ENCODE measurements at regions not wholly inside any gene's neighbourhood (a gene's known extent, or its start where the extent isn't known, plus 50 kb on each side); places are given as distances from the start of the nearest gene placed in this dataset.
"Not testable (repeated sequence)": the region's sequence is repeated elsewhere in the genome, so short reads cannot be mapped to it uniquely, and the experiment has no call there.

DNA sequence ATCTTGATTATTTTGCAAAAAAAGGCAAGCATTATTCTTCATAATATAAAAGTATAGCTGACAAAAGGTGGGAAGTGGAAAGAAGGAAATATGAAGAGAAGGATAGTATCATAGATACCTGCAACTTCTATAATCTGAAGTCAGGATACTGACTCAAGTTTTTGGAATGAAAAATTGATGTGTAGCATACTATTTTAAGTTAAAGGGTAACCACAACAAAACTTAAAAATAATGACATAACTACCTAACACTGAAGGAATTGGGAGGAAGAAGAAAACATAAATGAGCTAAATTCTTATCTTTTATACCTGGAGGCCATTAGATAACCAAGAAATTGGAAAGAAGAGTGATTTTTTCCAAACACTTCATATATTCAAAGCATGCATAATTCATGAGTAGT is 51.8 kb upstream of the TLE1 start:
- DNase-seq: no peak

DNA sequence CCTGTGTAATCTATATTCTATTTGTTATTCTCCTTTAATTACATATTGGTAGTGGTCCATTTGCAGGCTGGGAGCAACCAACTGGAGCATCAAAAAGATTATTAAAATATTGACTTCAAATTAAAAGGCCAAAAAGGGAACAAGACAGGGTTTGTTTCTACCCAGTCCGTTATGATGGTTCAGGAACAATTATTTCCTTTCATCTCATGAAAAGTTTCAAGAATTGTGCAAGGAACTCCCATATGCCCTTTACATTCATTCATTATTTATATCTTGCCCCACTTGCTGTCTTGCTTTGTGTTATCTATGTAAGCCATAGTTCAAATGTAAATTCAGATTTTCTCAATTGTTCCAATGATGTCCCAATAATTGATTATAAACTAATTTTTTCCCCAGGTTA is 58.7 kb upstream of the TLE1 start:
- no peak for DNase-seq

DNA sequence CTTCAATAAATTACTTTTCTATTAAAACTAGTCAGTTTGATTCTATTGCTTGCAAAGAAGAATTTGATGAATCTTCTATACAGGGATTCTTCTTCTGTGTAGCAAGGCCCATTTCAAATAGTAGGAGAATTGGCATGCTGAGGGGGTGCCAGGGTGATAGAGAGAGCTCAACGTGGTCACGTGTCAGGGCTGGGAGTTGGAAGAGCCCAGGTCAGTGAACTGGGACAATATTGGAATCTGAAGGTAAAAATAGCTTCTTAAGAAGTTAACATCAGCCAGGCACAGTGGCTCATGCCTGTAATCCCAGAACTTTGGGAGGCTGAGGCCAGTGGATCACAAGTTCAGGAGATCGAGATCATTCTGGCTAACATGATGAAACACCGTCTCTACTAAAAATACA is 64.1 kb upstream of the TLE1 start:
- DNase-seq: no peak

DNA sequence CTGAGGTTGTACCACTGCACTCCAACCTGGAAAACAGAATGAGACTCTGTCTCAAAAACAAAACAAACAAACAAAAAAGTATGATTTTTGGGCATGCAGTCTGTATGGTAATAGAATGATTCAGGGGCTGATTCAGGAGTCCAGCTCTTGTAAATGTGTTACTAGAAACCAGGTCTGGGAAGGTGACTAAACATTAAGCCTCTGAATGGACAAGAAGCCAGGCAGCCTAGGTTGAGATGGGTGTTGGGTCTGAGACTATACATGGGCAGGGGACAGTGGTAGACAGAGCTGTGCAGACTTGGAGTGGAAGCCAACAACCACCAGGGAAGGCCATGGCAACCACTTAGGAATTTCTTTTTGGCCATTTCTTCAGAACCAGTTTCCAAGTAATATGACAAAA is 64.9 kb upstream of the TLE1 start:
- no peak for DNase-seq

DNA sequence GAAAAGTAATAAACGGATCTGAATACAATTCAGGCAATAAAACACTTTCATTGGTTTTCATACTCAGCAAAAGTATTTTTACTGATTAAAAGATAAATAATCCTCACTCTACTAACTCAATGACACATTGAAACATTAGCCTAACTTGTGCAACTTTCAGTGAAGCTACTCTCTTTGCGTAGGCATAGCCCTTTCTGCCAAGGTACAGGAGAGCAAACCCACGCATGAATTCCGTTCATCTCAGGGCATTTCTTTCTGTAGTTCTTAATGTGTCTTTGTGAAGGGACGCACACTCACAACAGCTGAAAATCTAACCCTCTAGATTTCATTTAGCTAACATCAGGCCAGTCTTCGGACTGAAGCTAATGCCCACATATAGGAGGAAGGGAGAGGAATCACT is 66.4 kb upstream of the TLE1 start:
- DNase-seq: no peak

DNA sequence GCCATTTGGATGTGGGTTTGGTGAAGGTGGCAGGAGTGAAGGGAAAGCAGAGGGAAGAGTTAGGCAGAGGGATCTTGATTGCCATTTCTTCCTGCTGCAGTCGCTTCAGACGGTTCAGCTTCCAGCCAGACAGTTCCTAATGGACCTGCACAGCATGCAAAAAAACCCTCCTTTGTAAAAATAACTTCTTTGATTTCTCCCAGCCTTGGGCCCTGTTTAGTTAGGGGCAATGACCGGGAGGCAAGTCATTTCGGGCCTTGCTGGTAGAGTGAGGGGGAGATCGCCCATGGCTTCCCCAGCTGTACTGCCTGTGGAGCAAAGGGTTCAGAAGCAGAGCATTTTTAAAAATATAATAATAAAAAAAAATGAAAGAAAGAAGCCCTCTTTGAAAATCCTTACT is 67.2 kb upstream of the TLE1 start:
- no peak for DNase-seq

DNA sequence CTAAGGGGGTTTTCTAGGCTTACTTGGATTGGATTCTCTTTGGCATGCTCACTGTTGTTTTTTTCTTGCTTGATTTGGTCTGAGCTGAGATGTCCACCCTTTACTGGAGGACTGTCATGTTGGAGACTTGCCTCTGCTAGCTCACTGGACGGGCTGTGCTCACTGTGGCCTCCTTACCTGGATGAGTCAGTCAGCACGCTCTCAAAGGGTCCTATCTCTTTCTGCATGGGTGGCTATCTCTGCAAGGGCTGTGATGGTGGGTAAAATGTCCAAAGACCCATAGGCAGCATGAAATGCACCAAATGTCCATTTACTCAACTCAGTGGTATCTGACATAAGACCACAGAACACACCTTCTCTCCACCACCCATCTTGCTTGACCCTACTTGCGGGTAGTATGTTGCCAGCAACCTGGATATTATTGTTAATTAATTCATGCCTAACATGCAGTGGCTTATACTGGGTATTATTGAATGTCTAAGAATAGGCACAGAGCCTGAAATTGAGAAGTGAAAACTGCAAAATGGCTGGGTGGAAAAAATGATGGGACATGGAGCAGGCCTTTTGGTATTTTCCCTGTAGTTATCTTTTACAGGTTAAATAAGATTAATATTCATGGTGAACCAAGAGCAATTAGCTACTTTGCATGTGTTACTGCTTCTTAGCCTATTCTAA is 68.9 kb upstream of the TLE1 start:
- DNase-seq: no peak

DNA sequence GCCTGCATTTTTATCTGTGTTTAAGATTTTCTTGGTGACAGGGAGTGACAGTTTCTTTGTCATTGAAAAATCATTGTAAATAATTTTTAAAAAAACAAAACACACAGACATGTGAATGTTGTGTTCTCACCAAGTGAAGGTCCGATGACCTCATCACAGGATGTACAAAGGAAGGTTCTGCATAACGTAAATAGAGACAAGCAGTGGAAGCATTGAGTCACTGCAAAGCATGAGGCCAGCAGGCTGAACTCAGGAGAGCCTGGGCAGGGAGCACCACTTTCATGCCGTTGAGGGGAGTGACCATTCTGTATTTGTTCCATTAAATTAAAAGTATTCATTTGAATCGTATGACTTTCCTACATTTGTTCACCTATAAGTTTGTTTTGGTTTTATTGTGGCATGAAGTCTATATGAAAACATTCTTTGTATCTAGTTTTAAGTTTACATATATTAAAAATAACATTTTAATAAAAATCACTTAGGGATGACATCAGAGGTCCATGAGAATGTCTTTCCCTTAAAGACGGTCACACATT is 70.4 kb upstream of the TLE1 start:
- no peak for DNase-seq

DNA sequence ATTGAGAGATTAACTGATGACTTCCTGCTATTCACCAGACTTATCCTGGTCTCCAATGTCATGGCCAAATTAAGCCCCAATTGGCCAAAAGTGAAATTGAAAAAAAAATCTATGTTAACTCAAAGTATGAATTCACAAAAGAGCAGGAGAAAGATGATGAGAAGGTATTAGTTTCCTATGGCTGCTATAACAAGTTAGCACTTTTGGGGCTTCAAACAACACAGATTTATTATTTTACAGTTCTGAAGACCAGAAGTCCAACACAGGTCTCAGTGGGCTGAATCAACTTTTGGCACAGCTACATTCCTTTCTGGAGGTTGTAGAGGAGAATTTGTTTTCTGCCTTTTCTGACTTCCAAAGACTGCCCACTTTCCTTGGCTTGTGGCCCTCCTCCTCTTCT is 78.6 kb upstream of the TLE1 start:
- DNase-seq: no peak

DNA sequence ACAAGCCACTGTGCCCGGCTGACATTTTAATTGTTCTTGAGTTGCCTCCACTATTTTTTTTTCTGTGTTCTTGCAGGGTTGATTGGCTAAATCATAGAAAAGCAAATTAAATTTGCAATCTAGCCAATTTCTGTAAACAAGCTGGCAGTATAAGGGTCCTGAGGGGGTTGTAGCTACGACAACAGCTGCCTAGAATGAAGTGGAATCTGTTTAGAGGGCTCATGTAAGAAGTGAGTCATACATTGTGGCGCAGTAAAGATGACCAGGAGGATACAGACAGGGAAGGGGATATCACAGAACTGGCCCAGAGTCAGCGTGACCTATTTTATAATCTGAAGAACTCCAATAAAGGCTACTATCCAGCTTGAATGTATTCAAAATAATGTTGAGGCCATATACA is 82.2 kb upstream of the TLE1 start:
- no peak for DNase-seq

DNA sequence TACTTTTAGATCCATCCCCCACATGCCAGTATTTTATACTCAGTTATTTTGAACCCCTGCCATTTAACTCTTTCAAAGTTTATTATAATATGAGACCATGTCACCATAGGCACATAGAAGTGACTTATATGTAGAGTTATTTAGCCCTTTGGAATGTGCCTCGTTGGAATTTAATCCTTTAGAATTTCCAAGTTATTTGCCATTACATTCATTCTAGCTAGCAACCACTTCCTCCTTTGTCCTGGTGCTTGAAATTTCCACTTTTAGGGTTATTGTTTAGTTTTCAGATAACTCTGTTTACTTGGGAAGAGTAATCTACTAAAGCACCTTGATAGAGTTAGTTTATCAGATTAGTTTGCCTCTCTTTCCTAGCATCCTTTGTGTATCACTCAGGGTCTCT is 82.8 kb upstream of the TLE1 start:
- DNase-seq: no peak

DNA sequence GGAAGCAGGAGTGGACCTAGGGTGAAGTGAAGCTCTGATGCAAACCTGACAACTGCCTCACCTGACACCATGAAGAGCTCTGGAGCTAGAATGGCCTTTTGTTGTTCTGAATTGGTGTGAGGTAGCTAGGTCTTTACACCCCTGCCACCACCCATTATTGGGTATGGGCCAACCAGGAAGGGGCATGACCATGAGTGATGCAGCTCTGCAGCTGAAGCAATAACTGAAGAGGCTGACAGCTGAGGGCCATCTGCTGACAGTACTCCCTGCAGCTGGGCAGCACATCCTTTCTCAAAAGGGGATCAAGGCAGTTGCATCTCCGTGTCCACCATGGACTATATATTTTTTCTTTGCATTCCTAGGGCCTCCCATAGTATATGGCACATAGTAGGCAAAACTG is 87.0 kb upstream of the TLE1 start:
- DNase-seq: no peak

DNA sequence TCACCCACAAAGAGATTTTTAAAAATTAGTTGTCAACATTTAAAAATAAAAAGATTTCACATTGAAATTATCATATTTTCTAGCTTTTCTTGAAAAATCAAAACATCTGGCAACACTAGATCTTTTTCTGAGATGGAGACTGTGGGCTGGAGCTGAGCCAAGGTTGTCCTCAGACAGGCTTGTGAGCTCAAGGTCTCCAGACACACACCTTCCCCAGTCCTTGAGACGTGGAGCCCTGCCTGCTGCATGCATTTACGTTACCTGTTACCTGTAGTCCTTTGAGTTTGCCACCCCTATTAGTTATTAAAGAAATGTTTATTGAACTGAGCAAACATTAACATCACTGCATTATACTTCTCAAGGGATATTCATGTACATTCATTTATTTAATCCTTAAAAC is 87.5 kb upstream of the TLE1 start:
- no peak for DNase-seq

DNA sequence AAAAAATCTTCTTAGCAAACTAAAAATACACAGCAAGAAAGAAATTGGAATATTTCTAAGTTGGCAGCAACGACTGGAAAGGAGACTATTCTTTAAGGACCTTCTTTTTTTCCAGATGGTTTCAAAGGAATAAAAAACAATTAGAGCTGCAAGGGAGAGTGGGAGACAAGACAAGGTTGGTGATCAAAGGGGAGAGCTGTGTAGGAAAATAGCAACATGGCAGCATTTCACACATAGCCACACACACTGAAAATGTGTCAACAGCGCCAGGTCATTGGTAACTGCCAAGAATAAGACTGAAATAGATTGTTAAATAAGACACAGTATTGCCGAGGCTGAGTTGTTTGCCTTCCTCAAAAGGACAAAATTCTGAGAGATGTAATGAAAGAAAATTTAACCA is 88.1 kb upstream of the TLE1 start:
- DNase-seq: no peak

DNA sequence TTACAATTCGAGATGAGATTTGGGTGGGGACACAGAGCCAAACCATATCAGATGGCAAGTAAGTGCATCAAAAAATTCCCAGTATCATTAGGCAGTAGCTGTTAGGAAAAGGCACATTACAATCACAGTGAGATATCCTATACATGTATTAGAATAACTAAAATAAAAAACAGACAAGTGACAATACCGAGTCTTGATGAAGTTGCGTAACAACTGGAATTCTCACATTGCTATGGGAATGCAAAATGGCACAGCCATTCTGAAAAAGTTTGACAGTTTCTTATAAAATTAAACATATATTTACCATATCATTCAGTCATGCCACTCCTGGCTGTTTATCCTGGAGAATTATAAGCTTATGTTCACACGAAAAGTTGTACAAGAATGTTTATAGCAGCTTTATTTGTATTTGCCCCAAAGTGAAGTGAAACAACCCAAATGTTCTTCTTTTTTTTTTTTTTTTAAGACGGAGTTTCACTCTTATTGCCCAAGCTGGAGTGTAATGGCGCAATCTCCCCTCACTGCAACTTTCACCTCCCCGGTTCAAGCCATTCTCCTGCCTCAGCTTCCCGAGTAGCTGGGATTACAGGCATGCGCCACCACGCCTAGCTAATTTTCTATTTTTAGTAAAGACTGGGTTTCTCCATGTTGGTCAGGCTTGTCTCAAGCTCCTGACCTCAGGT is 93.1 kb upstream of the TLE1 start:
- DNase-seq: no peak

DNA sequence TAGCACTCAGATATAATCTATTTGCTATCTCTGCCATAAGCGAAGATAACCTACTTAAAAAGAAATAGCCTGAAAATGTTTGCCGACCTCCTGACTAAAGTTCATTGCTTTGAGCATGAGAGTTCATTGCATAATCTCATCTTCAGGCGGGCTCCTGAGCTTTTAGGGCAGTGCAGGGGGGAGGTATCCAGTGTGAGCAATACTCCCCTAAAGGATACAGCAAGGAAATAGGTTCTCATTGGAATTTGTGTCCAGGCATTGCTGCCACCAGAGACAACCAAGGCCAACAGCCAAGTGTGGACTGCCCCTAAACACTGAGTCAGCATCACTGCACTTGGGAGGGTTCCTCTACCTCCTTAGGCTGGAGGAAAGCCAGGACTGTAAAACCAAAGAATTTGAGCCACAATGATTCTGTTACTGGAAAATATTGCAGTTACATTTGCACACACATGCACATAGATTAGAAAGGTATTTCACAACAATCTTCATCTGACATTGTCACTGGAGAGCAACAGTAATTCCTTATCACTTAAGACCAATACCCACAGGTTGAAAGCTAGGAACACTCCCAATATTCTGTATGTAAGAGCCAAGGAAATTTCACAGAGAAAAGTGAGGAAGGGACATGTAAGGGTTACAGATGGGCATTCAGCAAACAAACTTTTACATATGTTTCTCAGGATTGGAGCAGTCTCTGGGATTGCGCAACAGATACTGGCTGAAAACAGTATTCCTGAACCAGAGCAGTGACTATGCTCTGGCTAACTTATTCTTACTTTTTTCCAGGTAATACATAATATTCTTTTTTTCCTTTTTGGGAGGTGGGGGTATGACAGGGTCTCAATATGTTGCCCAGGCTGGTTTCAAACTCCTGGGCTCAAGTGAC is 98.6 kb upstream of the TLE1 start:
- no peak for DNase-seq

DNA sequence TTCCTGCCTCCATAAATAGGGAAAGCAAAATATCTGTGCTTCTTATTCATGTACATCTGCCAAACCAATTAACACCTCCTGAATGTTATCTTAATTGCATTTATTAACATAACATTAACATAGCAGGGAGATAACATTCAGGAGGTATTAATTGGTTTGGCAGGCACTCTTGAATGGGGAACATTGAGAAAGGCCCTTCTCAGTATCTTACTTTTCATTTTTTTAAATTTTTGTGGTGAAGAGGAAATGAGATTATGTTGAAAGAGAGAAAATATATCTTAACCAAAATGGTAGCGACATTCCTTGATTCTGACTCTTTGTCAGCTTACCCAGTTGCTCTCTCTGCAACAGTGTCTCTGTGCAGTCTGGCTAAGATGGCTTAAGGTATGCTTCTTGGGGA is 100.4 kb upstream of the TLE1 start:
- no peak for DNase-seq

DNA sequence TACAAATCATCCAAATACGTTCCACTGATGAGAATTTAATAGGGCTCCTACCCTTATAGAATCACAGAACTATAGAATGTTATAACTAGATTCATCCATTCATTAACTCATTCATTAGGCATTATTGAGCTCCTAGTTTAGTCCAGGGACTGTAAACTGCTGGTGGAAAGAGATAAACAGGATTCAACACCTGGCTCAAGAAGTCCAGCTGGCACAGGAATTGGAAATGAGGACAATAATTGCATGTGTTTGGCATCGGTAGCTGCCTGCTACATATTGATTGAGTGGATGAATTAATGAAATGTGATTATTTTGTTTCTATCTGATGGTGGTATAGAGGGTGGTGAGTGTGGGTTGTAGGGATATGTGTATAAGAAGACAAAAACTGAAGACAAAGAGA is 100.8 kb upstream of the TLE1 start:
- no peak for DNase-seq

DNA sequence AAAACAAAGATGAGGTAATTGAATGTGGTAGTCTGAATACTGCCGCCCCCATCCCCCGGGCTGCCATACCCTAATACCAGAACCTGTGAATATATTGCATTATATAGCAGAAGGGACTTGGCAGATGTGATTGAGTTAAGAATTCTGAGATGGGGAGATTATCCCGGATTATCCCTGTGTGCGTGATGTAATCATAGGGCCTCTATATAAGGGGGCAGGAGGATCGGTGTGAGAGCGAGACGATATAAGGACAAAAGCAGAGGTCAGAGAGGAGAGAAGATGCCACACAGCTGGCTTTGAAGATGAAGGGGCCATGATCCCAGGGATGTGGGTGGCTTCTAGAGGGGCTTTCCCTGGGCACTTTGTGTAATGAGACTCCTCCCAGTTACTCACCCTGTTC is 101.7 kb upstream of the TLE1 start:
- DNase-seq: no peak

DNA sequence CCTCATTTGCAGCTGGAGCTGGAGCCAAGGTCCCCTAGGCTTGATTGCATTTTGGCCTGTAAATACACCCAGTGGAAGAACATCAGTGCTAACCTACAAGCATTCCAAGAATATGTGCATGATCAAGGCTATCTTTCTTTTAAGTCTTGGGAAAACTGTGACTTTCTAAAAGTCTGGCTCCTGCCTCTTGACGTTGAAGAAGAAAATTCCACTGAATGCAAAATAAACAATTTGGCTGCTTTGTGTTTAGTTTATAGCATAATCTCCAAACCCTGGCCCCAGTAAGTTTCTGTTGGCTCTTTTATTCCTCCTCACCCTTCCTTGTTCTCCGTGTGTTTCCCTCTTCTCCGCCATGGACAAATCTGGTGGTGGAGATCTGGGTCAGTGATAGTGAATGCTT is 109.3 kb upstream of the TLE1 start:
- no peak for DNase-seq

DNA sequence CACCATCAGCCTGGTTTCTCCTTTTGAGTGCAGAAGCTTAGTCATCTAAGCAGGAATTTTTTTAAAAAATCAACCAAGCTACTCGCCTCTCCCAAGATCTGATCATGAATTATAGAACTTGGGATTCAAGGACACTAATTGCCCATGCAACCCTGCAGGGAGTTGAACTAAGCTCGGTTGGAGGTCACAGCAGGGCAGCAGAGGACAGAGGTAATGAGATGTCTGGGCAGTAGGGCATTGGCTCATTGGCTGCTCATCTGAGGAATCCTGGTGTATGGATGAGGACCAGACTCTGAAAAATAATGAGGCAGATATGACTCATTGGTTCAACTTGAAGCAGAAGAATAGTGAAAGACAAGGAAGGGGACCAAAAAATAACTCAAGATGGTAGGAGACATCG is 111.8 kb upstream of the TLE1 start:
- peak; percentile 46 for DNase-seq

DNA sequence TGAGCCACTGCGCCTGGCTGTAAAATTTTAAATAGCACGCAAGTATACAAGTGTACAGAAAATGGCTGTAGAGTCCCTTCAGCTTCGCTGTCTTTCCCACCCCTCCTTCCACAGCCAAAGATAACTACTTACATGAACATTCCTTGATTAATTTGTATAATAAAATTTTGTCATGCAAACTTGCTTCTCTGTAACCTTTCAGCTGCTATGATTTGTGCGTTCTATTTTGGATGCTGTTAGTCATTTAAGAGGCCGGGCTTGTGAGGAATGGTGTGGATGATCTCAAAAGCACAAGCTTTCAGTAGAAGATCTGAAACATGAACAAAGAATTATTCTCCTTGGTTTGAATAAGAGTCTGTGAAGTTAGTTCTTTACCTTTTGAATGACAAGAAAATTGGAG is 115.0 kb upstream of the TLE1 start:
- no peak for DNase-seq

DNA sequence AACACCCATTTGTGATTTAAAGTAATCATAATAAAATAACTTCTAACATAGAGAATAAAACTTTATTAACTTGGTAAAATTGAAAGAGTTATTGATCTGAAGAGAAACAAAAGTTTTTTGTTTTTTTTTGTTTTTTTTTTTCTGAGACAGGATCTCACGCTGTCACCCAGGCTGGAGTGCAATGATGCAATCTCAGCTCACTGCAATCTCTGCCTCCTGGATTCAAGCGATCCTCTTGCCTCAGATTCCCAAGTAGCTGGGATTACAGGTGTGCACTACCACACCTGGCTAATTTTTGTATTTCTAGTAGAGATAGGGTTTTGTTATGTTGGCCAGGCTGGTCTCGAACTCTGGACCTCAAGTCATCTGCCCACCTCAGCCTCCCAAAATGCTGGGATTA is 116.5 kb upstream of the SPATA31D4 start:
- DNase-seq: not testable (repeated sequence)

DNA sequence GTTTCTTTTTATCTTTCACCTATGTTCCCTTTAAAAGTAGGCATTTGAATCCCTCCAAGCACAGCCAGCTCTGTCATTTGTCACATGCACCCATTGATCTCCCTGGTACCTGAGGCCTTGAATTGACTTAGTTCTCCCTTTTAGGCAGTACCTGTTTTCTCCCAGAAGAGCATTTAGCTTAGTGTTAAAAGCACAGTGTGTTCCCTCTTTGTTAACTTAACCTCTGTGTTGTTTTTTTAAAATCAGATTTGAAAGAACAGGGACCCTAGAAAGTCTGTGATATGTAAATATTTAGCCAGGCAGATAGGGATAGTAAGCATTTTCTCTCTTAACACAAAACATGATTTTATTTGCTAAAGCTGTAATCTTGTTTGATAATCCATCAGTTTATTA is 113.8 kb upstream of the SPATA31D4 start:
- no peak for DNase-seq
